Endothelial cell of umbilical vein (primary cell): ENCODE measurements at regions not wholly inside any gene's neighbourhood (a gene's known extent, or its start where the extent isn't known, plus 50 kb on each side); places are given as distances from the start of the nearest gene placed in this dataset.

Experiments used
- BruUV-seq: library from RNA; stranded (reverse); fragments of 400-500 nt; replicated peaks from 2 replicates; lab custom pipeline; 2021; lab: Mats Ljungman, UMichigan
- CTCF ChIA-PET: fragments of 300-600, 350-600 bp; sonication (Branson Sonifier 250); formaldehyde crosslinking; loops from one replicate; lab custom pipeline; 2021; ENCODE audit warnings: antibody characterized with exemption, inconsistent platforms; lab: Charles Lee
- POLR2A ChIA-PET: fragments of 300-600, 350-600 bp; sonication (Branson Sonifier 250); formaldehyde crosslinking; loops from one replicate; lab custom pipeline; 2021; ENCODE audit warnings: antibody characterized with exemption, inconsistent platforms; lab: Charles Lee
- DNase-seq: peaks from one replicate; pipeline ENCODE4 v3.0.0-alpha.2; 2011; ENCODE audit warnings: low read depth, low spot score
- FAIRE-seq: peaks from 2 replicates; lab custom pipeline; 2011; peaks lifted over from hg19 to GRCh38; lab: Jason Lieb, UNC
- H2AFZ ChIP-seq: 2 replicates; pipeline ENCODE4 v1.6.0; 2012; ENCODE audit warnings: low read depth, low read length, control low read depth, inconsistent platforms
- H3K27ac ChIP-seq: 2 replicates; pipeline ENCODE4 v1.5.1; 2011; ENCODE audit warnings: low read depth, mild to moderate bottlenecking, control low read depth, low read length, moderate library complexity; ENCODE audit not compliant: insufficient read depth
- H3K27me3 ChIP-seq, 2 experiments: 2 replicates each; pipeline versions ENCODE4 v1.6.0 to v1.6.1; 2011; ENCODE audit warnings: low read length in 2 of 2, mixed read lengths in 1 of 2; ENCODE audit not compliant: control insufficient read depth in 2 of 2, insufficient read depth in 2 of 2
- H3K36me3 ChIP-seq, 2 experiments: 2 replicates in 1 of 2; 3 replicates in 1 of 2; pipeline ENCODE4 v1.5.1; 2011; ENCODE audit warnings: low read length in 2 of 2, mild to moderate bottlenecking in 1 of 2, moderate library complexity in 1 of 2; ENCODE audit not compliant: control insufficient read depth in 2 of 2, insufficient read depth in 2 of 2; ENCODE audit errors: extremely low read depth in 1 of 2
- H3K4me1 ChIP-seq: 3 replicates; pipeline ENCODE4 v1.5.1; 2011; ENCODE audit warnings: mild to moderate bottlenecking, low read length; ENCODE audit not compliant: control insufficient read depth, insufficient read depth; ENCODE audit errors: extremely low read depth
- H3K4me2 ChIP-seq: 2 replicates; pipeline ENCODE4 v1.6.1; 2011; ENCODE audit warnings: low read length, control low read depth, mixed read lengths; ENCODE audit not compliant: insufficient read depth
- H3K4me3 ChIP-seq, 3 experiments: fragments of 200-600 bp in 1 of 3; sonication (generic), shearing (Covaris generic) in 1 of 3; replicated peaks in 1 of 3; 2 replicates each; pipeline ENCODE4 v1.5.1; 2011 to 2016; ENCODE audit warnings: control low read depth in 3 of 3, low read length in 3 of 3, mild to moderate bottlenecking in 2 of 3, inconsistent platforms in 1 of 3, low read depth in 1 of 3, moderate library complexity in 1 of 3; ENCODE audit not compliant: insufficient read depth in 1 of 3
- H3K79me2 ChIP-seq: 2 replicates; pipeline ENCODE4 v1.6.0; 2012; ENCODE audit warnings: low read length, inconsistent platforms; ENCODE audit not compliant: control insufficient read depth, insufficient read depth
- H3K9ac ChIP-seq: replicated peaks from 2 replicates; pipeline ENCODE3; 2011; ENCODE audit warnings: low read length, control low read depth; ENCODE audit not compliant: insufficient read depth; ENCODE audit errors: extremely low read depth
- H3K9me1 ChIP-seq: replicated peaks from 3 replicates; pipeline ENCODE4 v1.6.0; 2011; ENCODE audit warnings: mild to moderate bottlenecking, low read length; ENCODE audit not compliant: control insufficient read depth, insufficient read depth; ENCODE audit errors: extremely low read depth
- H3K9me3 ChIP-seq: replicated peaks from 2 replicates; pipeline ENCODE4 v1.5.1; 2012; ENCODE audit warnings: low read length, inconsistent platforms; ENCODE audit not compliant: control insufficient read depth, insufficient read depth
- H4K20me1 ChIP-seq: replicated peaks from 2 replicates; pipeline ENCODE3; 2011; ENCODE audit warnings: mild to moderate bottlenecking, low read length; ENCODE audit not compliant: control insufficient read depth, insufficient read depth; ENCODE audit errors: extremely low read depth
- EZH2 ChIP-seq: IDR thresholded peaks from 2 replicates; pipeline ENCODE4 v1.6.1; 2012; ENCODE audit warnings: borderline replicate concordance, low read depth, mild to moderate bottlenecking, moderate library complexity, low read length, inconsistent platforms; ENCODE audit not compliant: severe bottlenecking
- FOS ChIP-seq: IDR thresholded peaks from 2 replicates; pipeline ENCODE4 v1.6.1; 2011; ENCODE audit warnings: mild to moderate bottlenecking, low read length, moderate library complexity, borderline replicate concordance; ENCODE audit not compliant: insufficient read depth
- GATA2 ChIP-seq: IDR thresholded peaks from 2 replicates; pipeline ENCODE4 v1.7.0; 2011; ENCODE audit warnings: low read depth, mild to moderate bottlenecking, moderate library complexity, mixed read lengths, low read length; ENCODE audit not compliant: insufficient read length, insufficient read depth
- JUN ChIP-seq: IDR thresholded peaks from 2 replicates; pipeline ENCODE4 v1.6.1; 2011; ENCODE audit warnings: borderline replicate concordance, low read depth; ENCODE audit not compliant: insufficient read length, insufficient read depth
- MYC ChIP-seq: IDR thresholded peaks from one replicate; pipeline ENCODE4 v1.6.1; 2011; ENCODE audit warnings: mild to moderate bottlenecking, low read depth, low read length
- POLR2A ChIP-seq: IDR thresholded peaks from 2 replicates; pipeline ENCODE4 v1.6.1; 2012; ENCODE audit warnings: low read depth, mild to moderate bottlenecking, control low read depth, low read length
- POLR2AphosphoS5 ChIP-seq: IDR thresholded peaks from 2 replicates; pipeline ENCODE4 v1.6.1; 2012; ENCODE audit warnings: low read depth, mild to moderate bottlenecking, control low read depth, low read length, moderate library complexity; ENCODE audit not compliant: insufficient read depth
- dilution Hi-C: fragments of 300-500 bp; cut with MboI; formaldehyde crosslinking; loops from one replicate; pipeline ENCODE4 v1.15.0; 2019; ENCODE audit warnings: low sequenced_read_pairs; ENCODE audit not compliant: extremely low pct_ligation_motif_present
- intact Hi-C: fragments of 100-400 bp; cut with micrococcal nuclease; formaldehyde crosslinking; loops from one replicate; pipeline ENCODE4 v1.10.0; 2022
- TF ChIP-seq, protein P1 (sequence below): IDR thresholded peaks from 2 replicates; pipeline ENCODE4 v1.6.1; 2011; ENCODE audit not compliant: insufficient read depth, insufficient read length
- TF ChIP-seq, protein P2 (sequence below), 2 donors: IDR thresholded peaks; 1 replicate in 1 of 2; 2 replicates in 1 of 2; pipeline ENCODE4 v1.5.1; 2011; ENCODE audit warnings: low read length in 2 of 2, mild to moderate bottlenecking in 2 of 2, moderate library complexity in 2 of 2, control low read depth in 1 of 2, inconsistent platforms in 1 of 2, low read depth in 1 of 2; ENCODE audit not compliant: insufficient read depth in 1 of 2; ENCODE audit errors: extremely low read depth in 1 of 2

DNA sequence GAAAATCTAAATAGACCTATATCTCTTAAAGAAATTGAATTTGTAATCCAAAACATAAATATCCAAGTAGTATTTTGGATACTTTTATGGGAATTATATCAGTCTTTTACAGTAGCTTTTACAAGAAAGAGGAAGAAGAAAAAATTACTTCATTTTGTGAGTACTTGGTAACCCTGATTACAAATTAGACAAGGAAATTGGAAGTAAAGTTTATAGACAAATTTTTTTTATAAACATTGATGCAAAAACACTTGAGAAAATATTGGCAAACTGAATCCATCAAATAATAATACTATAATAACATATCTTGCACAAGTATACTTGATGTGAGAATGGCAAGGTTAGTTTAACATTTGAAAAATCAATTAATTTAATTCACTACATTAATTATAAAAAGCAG is 954.1 kb upstream of the MIR17HG start:
- no peak overlapping the region for H3K27ac ChIP-seq
- no peak for FAIRE-seq
- ChIA-PET POLR2A (no interaction called here), CTCF (no interaction called here)
- intact Hi-C loops (no loop called here), dilution Hi-C loops (no loop called here)
- no peak overlapping the region for H3K4me2 ChIP-seq
- no TSS peak for BruUV-seq
- no peaks in the 10 kb centered on the region for H3K36me3 ChIP-seq
- no peaks in the 10 kb centered on the region for H3K9me1 ChIP-seq
- no peaks in the 10 kb centered on the region for H3K4me1 ChIP-seq
- no peak overlapping the region for H3K9ac ChIP-seq
- no peaks in the 10 kb centered on the region for H3K9me3 ChIP-seq
- TF ChIP-seq JUN (no peak), EZH2 (no peak), MYC (no peak)
- TF ChIP-seq, protein P1, sequence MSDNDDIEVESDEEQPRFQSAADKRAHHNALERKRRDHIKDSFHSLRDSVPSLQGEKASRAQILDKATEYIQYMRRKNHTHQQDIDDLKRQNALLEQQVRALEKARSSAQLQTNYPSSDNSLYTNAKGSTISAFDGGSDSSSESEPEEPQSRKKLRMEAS: no peak
- H2AFZ ChIP-seq: no peak overlapping the region
- H3K79me2 ChIP-seq: no peaks in the 10 kb centered on the region
- no peak overlapping the region for H3K4me3 ChIP-seq
- no peaks in the 10 kb centered on the region for H4K20me1 ChIP-seq
- no peaks in the 10 kb centered on the region for H3K27me3 ChIP-seq
- DNase-seq: no peak

DNA sequence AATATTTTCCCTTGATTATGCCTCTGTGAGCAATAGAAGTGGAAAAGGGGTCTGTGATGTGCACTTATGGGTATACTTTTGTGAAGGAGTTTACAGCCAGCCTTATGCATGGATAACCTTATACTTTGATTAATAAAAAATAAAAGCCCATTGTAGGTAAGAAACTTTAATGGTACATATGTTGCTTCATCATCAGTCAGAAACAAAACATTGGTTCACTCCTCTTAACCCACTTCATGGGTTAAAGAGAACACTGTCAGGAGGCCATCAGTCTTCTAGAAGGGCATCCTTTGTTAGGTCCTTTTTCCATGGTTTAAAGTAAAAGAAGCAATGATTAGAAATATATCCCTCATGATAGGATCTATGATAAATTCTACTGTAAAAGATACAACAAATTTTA is 952.1 kb upstream of the MIR17HG start:
- FAIRE-seq (no peak), DNase-seq (no peak)
- no peak overlapping the region for H3K9ac ChIP-seq
- no peaks in the 10 kb centered on the region for H3K27me3 ChIP-seq
- no peak overlapping the region for H2AFZ ChIP-seq
- POLR2A ChIA-PET: no interaction called here
- no peaks in the 10 kb centered on the region for H3K79me2 ChIP-seq
- no peak for TF ChIP-seq POLR2AphosphoS5
- no peak for TF ChIP-seq FOS
- no peak for TF ChIP-seq GATA2
- TF ChIP-seq, protein P1: no peak
- TF ChIP-seq MYC: no peak
- TF ChIP-seq POLR2A: no peak
- TF ChIP-seq, protein P2, sequence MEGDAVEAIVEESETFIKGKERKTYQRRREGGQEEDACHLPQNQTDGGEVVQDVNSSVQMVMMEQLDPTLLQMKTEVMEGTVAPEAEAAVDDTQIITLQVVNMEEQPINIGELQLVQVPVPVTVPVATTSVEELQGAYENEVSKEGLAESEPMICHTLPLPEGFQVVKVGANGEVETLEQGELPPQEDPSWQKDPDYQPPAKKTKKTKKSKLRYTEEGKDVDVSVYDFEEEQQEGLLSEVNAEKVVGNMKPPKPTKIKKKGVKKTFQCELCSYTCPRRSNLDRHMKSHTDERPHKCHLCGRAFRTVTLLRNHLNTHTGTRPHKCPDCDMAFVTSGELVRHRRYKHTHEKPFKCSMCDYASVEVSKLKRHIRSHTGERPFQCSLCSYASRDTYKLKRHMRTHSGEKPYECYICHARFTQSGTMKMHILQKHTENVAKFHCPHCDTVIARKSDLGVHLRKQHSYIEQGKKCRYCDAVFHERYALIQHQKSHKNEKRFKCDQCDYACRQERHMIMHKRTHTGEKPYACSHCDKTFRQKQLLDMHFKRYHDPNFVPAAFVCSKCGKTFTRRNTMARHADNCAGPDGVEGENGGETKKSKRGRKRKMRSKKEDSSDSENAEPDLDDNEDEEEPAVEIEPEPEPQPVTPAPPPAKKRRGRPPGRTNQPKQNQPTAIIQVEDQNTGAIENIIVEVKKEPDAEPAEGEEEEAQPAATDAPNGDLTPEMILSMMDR (IDR thresholded peaks at IDR 0.05; ENCODE audit: extremely low read depth in 1 of 2, insufficient read depth in 1 of 2, low read depth in 1 of 2, low read length in 2 of 2): no peak
- TF ChIP-seq JUN: no peak
- H3K36me3 ChIP-seq: no peaks in the 10 kb centered on the region
- H3K4me1 ChIP-seq: no peaks in the 10 kb centered on the region
- H3K4me2 ChIP-seq: no peak overlapping the region
- BruUV-seq: no TSS peak
- no peak overlapping the region for H3K27ac ChIP-seq
- H3K9me1 ChIP-seq: no peaks in the 10 kb centered on the region
- no peaks in the 10 kb centered on the region for H3K9me3 ChIP-seq
- H4K20me1 ChIP-seq: no peaks in the 10 kb centered on the region
- intact Hi-C loops (no loop called here), dilution Hi-C loops (no loop called here)
- CTCF ChIA-PET: interaction anchor here (0.7 kb wide), 1 partner anchor 15 kb away, joined by 3 read pairs; no protein-coding TSS in a partner anchor
- no peak overlapping the region for H3K4me3 ChIP-seq
